Gastrocnemius medialis (tissue), 4 donors: ENCODE measurements at regions not wholly inside any gene's neighbourhood (a gene's known extent, or its start where the extent isn't known, plus 50 kb on each side); places are given as distances from the start of the nearest gene placed in this dataset.

Experiments used
- POLR2A ChIP-seq, 2 donors: fragments of 450-650 bp; IDR thresholded peaks; one replicate each; pipeline ENCODE4 v1.6.1; 2017; ENCODE audit warnings: antibody characterized with exemption in 2 of 2, mild to moderate bottlenecking in 2 of 2, moderate library complexity in 2 of 2
- TF ChIP-seq, protein P1 (sequence below), 5 experiments: fragments of 450-650 bp in 3 of 5; fragments of 200-600 bp in 2 of 5; sonication (generic) in 2 of 5; IDR thresholded peaks in 4 of 5; conservative IDR thresholded peaks in 1 of 5; 1 replicate in 4 of 5; 2 replicates in 1 of 5; pipeline ENCODE4 v1.5.1; 2016 to 2019; ENCODE audit warnings: antibody characterized with exemption in 5 of 5, mild to moderate bottlenecking in 3 of 5, moderate library complexity in 3 of 5

DNA sequence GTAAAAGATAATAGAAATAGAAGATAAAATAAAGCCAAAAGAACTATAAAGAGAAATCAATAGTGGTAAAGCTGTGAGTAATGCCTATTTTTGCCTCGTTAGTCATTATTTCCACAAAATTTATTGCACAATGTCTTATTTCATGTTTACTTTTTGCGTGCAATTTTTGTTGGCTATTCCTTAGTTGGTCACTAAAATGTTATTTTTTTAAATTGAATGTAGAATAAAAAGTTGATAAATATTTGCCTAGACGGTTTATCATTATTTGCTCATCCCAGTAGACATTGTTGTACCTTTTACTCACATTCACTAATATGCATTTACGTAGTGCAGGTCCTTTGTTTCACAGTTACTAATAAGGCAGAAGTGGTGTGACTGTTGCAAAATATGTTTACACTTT lies 227.8 kb upstream of the BMPER start:
- TF ChIP-seq, protein P1, sequence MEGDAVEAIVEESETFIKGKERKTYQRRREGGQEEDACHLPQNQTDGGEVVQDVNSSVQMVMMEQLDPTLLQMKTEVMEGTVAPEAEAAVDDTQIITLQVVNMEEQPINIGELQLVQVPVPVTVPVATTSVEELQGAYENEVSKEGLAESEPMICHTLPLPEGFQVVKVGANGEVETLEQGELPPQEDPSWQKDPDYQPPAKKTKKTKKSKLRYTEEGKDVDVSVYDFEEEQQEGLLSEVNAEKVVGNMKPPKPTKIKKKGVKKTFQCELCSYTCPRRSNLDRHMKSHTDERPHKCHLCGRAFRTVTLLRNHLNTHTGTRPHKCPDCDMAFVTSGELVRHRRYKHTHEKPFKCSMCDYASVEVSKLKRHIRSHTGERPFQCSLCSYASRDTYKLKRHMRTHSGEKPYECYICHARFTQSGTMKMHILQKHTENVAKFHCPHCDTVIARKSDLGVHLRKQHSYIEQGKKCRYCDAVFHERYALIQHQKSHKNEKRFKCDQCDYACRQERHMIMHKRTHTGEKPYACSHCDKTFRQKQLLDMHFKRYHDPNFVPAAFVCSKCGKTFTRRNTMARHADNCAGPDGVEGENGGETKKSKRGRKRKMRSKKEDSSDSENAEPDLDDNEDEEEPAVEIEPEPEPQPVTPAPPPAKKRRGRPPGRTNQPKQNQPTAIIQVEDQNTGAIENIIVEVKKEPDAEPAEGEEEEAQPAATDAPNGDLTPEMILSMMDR (IDR thresholded peaks at IDR 0.05 in 4 of 5, conservative IDR thresholded peaks at IDR 0.05 in 1 of 5) = no peak
- no peak for TF ChIP-seq POLR2A (IDR thresholded peaks at IDR 0.05)
